Heart right ventricle (tissue), 16 donors: ENCODE measurements at regions not wholly inside any gene's neighbourhood (a gene's known extent, or its start where the extent isn't known, plus 50 kb on each side); places are given as distances from the start of the nearest gene placed in this dataset.

ENCODE experiments used
- ATAC-seq, 8 donors: fragments of 200-7000 bp; cut with Tn5 transposase; one replicate each; pipeline ENCODE4 v1.9.1; 2020; ENCODE audit warnings: mild to moderate bottlenecking in 8 of 8, moderate library complexity in 8 of 8, moderate number of reproducible peaks in 1 of 8
- DNase-seq, 2 donors: peaks; one replicate each; pipeline ENCODE4 v3.0.0-alpha.2; 2020
- H3K27ac ChIP-seq, 10 donors: fragments of 200-600 bp; sonication (generic) in 2 of 10; one replicate each; pipeline versions ENCODE4 v1.5.0 to v1.8.0; 2020 to 2022; ENCODE audit warnings: mild to moderate bottlenecking in 3 of 10
- H3K27me3 ChIP-seq, 7 donors: fragments of 200-600 bp; one replicate each; pipeline ENCODE4 v1.8.0; 2021 to 2022; ENCODE audit warnings: mild to moderate bottlenecking in 2 of 7
- H3K36me3 ChIP-seq, 9 donors: fragments of 200-600 bp; sonication (generic) in 1 of 9; one replicate each; pipeline versions ENCODE4 v1.5.0 to v1.8.0; 2020 to 2022; ENCODE audit warnings: mild to moderate bottlenecking in 2 of 9
- H3K4me1 ChIP-seq, 9 donors: fragments of 200-600 bp; sonication (generic) in 1 of 9; one replicate each; pipeline versions ENCODE4 v1.5.0 to v1.8.0; 2020 to 2022; ENCODE audit warnings: mild to moderate bottlenecking in 4 of 9
- H3K4me3 ChIP-seq, 10 donors: fragments of 200-600 bp; sonication (generic) in 2 of 10; one replicate each; pipeline versions ENCODE4 v1.5.0 to v1.8.0; 2020 to 2022; ENCODE audit warnings: mild to moderate bottlenecking in 7 of 10, moderate library complexity in 2 of 10
- H3K9me3 ChIP-seq, 11 donors: fragments of 200-600 bp in 10 of 11; sonication (generic) in 2 of 11; one replicate each; pipeline versions ENCODE4 v1.5.0 to v1.8.0; 2013 to 2022; ENCODE audit warnings: mild to moderate bottlenecking in 2 of 11, control low read depth in 1 of 11, moderate library complexity in 1 of 11
- CTCF ChIP-seq, 9 donors: fragments of 200-600 bp; sonication (generic) in 2 of 9; IDR thresholded peaks; one replicate each; pipeline versions ENCODE4 v1.5.0 to v1.8.0; 2021 to 2022; ENCODE audit warnings: antibody characterized with exemption in 9 of 9, mild to moderate bottlenecking in 5 of 9, moderate library complexity in 1 of 9
- WGBS, 2 donors: extraction: QIAGEN DNeasy Blood & Tissue Kit; methylation state at CpG; one replicate each; pipeline ENCODE4 v1.1.7; 2013; ENCODE audit warnings: inconsistent platforms in 1 of 2; 5-methylcytosine and 5-hydroxymethylcytosine counted together
- intact Hi-C, 10 donors: fragments of 100-400 bp; cut with DNase I; formaldehyde crosslinking; loops; one replicate each; pipeline versions ENCODE4 v1.11.1 to v1.14.2; 2022
- donor health status: Arrhythmogenic right ventricular cardiomyopathy.
- donor health status: ischemic (EF 13 %, LVEDD 7.1; RV severe dilation, severe dysfunction).
- donor health status: healthy with polysubstance abuse.
- donor health status: DM: no; HTN: yes; CAD: no.
- donor health status: DM: no; HTN: no; CAD: no.
- donor health status: ischemic (EF 25% LVEDD 6.9; RV normal size, moderate dysfunction).
- donor health status: ischemic (EF 25% LVEDD 5.7; RV mildly dilated, moderate dysfunction).
- donor health status: healthy.
- donor health status: DM: yes; HTN: yes; CAD: no.
- donor health status: Ischemic cardiomyopathy.
- donor health status: ischemic (EF 35%, LVEDD 5.7; RV mildly dilated, moderate dysfunction).
- donor health status: nonischemic (EF 11% LVEDD 7.7; RV severe dilation, severe dysfunction).
- donor health status: DM: yes; HTN: yes; CAD: no.
- donor health status: PGD.
- donor health status: ischemic (EF 29% LVEDD 5.4; RV normal size, mild dysfunction).
- donor health status: nonischemic (EF 23%, LVEDD 6.1; RV moderate dilation, normal function).

- DNase-seq (no peak), ATAC-seq (no peak)
- intact Hi-C loops, result no loop called here
- Histone ChIP-seq H3K9me3 (no peaks in the 10 kb centered on the region), H3K27me3 (peaks cover 0 to 29% (median 9%) of the 10 kb centered on the region in 7 donors), H3K4me3 (no peak overlapping the region), H3K4me1 (no peaks in the 10 kb centered on the region), H3K36me3 (no peaks in the 10 kb centered on the region), H3K27ac (no peak overlapping the region)
- 38 to 54% methylated on average over 4 of the region's 4 CpGs for WGBS, 2 donors
- TF ChIP-seq CTCF (IDR thresholded peaks at IDR 0.05), result no peak
Observed at GRCh38 chr2:65867446-65867845, 435.0 kb upstream of the SPRED2 start.

GRCh38 chr2:65866148-65866547 is 433.7 kb upstream of the SPRED2 start:
- no peaks in the 10 kb centered on the region for H3K9me3 ChIP-seq
- H3K4me3 ChIP-seq, result no peak overlapping the region
- no peak for TF ChIP-seq CTCF (IDR thresholded peaks at IDR 0.05)
- H3K27me3 ChIP-seq, result peaks cover 0 to 29% (median 9%) of the 10 kb centered on the region in 7 donors
- no peak overlapping the region for H3K27ac ChIP-seq
- intact Hi-C loops, result no loop called here
- WGBS, 2 donors, result 84 to 86% methylated on average over 3 of the region's 3 CpGs
- no peaks in the 10 kb centered on the region for H3K36me3 ChIP-seq
- ATAC-seq (no peak), DNase-seq (no peak)
- no peaks in the 10 kb centered on the region for H3K4me1 ChIP-seq

- ATAC-seq, result no peak
- no peaks in the 10 kb centered on the region for H3K4me1 ChIP-seq
- intact Hi-C loops, result no loop called here
- no peaks in the 10 kb centered on the region for H3K36me3 ChIP-seq
- TF ChIP-seq CTCF (IDR thresholded peaks at IDR 0.05), result no peak
- peaks cover 0 to 29% (median 9%) of the 10 kb centered on the region in 7 donors for H3K27me3 ChIP-seq
- 90 to 91% methylated on average over 5 of the region's 5 CpGs for WGBS, 2 donors
- no peaks in the 10 kb centered on the region for H3K9me3 ChIP-seq
- no peak overlapping the region for H3K27ac ChIP-seq
- H3K4me3 ChIP-seq, result no peak overlapping the region
- no peak for DNase-seq
Observed at GRCh38 chr2:65864619-65865018, 432.2 kb upstream of the SPRED2 start.

GRCh38 chr2:65863713-65864112 is 431.3 kb upstream of the SPRED2 start:
- intact Hi-C loops, result no loop called here
- Histone ChIP-seq H3K9me3 (no peaks in the 10 kb centered on the region), H3K4me3 (no peak overlapping the region), H3K36me3 (no peaks in the 10 kb centered on the region), H3K4me1 (no peaks in the 10 kb centered on the region), H3K27me3 (peaks cover 0 to 27% (median 6%) of the 10 kb centered on the region in 7 donors), H3K27ac (no peak overlapping the region)
- no peak for ATAC-seq
- TF ChIP-seq CTCF (IDR thresholded peaks at IDR 0.05), result no peak
- no peak for DNase-seq

- H3K27ac ChIP-seq, result no peak overlapping the region
- intact Hi-C loops, result no loop called here
- H3K27me3 ChIP-seq, result no peaks in the 10 kb centered on the region
- no peak overlapping the region for H3K4me3 ChIP-seq
- no peaks in the 10 kb centered on the region for H3K4me1 ChIP-seq
- DNase-seq, result no peak
- ATAC-seq, result no peak
- WGBS, 2 donors, result 93 to 95% methylated on average over 3 of the region's 3 CpGs
- no peaks in the 10 kb centered on the region for H3K9me3 ChIP-seq
- no peak for TF ChIP-seq CTCF (IDR thresholded peaks at IDR 0.05)
- H3K36me3 ChIP-seq, result no peaks in the 10 kb centered on the region
Observed at GRCh38 chr2:65856928-65857327, 424.5 kb upstream of the SPRED2 start.
